K562 (cell line): ENCODE measurements at regions not wholly inside any gene's neighbourhood (a gene's known extent, or its start where the extent isn't known, plus 50 kb on each side); places are given as distances from the start of the nearest gene placed in this dataset.

Experiments
- ATAC-seq: fragments of 200-7000 bp; cut with Tn5 transposase; 3 replicates; pipeline ENCODE4 v1.9.1; 2020; ENCODE audit warnings: moderate library complexity
- BruUV-seq: library from RNA; stranded (reverse); fragments of 400-500 nt; replicated peaks from 2 replicates; lab custom pipeline; 2021; lab: Mats Ljungman, UMichigan
- CTCF ChIA-PET: fragments of 300-600 bp; formaldehyde crosslinking; extraction: SDS; loops from one replicate; lab custom pipeline; 2021; ENCODE audit warnings: low intra/inter-chr PET ratio; lab: Yijun Ruan, JAX
- POLR2A ChIA-PET: fragments of 300-600, 350-650 bp; sonication (Branson Sonifier 250); formaldehyde crosslinking; extraction: SDS; loops from one replicate; lab custom pipeline; 2021; ENCODE audit warnings: antibody characterized with exemption, inconsistent platforms; lab: Yijun Ruan, JAX
- DNase-seq, 4 experiments: peaks; one replicate each; pipeline versions ENCODE4 v3.0.0 to v3.0.0-alpha.2; 2011 to 2018; ENCODE audit warnings: low spot score in 3 of 4, mixed read lengths in 3 of 4; ENCODE audit errors: extremely low read depth in 1 of 4
- FAIRE-seq: peaks from 2 replicates; lab custom pipeline; 2011; peaks lifted over from hg19 to GRCh38; lab: Jason Lieb, UNC
- H2AFZ ChIP-seq: 2 replicates; pipeline ENCODE4 v1.6.0; 2011; ENCODE audit warnings: low read depth, low read length, control low read depth, inconsistent platforms
- H3K27ac ChIP-seq: fragments of 200-600 bp; 3 replicates; pipeline ENCODE4 v1.8.0; 2011; ENCODE audit warnings: low read depth, mild to moderate bottlenecking, control low read depth, inconsistent platforms, low read length, moderate library complexity, mixed read lengths; ENCODE audit errors: extremely low read depth
- H3K27me3 ChIP-seq, 2 experiments: fragments of 300-600 bp in 1 of 2; 2 replicates in 1 of 2; 3 replicates in 1 of 2; pipeline versions ENCODE4 v1.6.0 to v1.8.0; 2011; ENCODE audit warnings: inconsistent platforms in 2 of 2, low read length in 2 of 2, mild to moderate bottlenecking in 1 of 2, mixed read lengths in 1 of 2, moderate library complexity in 1 of 2; ENCODE audit not compliant: control insufficient read depth in 2 of 2, insufficient read depth in 2 of 2
- H3K36me3 ChIP-seq: fragments of 300-600 bp; 3 replicates; pipeline ENCODE4 v1.8.0; 2011; ENCODE audit warnings: mild to moderate bottlenecking, low read length, inconsistent platforms; ENCODE audit not compliant: control insufficient read depth, insufficient read depth
- H3K4me1 ChIP-seq, 2 experiments: fragments of 200-600 bp in 1 of 2; replicated peaks in 1 of 2; 2 replicates in 1 of 2; 3 replicates in 1 of 2; pipeline versions ENCODE4 v1.5.1 to v1.8.0; 2011; ENCODE audit warnings: inconsistent platforms in 2 of 2, low read length in 2 of 2, mild to moderate bottlenecking in 1 of 2, mixed read lengths in 1 of 2, moderate library complexity in 1 of 2; ENCODE audit not compliant: control insufficient read depth in 2 of 2, insufficient read depth in 2 of 2
- H3K4me2 ChIP-seq: 2 replicates; pipeline ENCODE4 v1.6.1; 2011; ENCODE audit warnings: low read length, control low read depth, inconsistent platforms, mixed read lengths; ENCODE audit not compliant: insufficient read depth
- H3K4me3 ChIP-seq: fragments of 200-600 bp; sonication (generic), shearing (Covaris generic); 2 replicates; pipeline ENCODE4 v1.5.1; 2016; ENCODE audit warnings: control low read depth, inconsistent platforms
- H3K79me2 ChIP-seq: fragments of 200-600 bp; 3 replicates; pipeline ENCODE4 v1.8.0; 2011; ENCODE audit warnings: low read length, inconsistent platforms; ENCODE audit not compliant: control insufficient read depth, insufficient read depth
- H3K9ac ChIP-seq, 2 experiments: 2 replicates each; pipeline versions ENCODE4 v1.6.0 to v1.6.1; 2011; ENCODE audit warnings: low read depth in 2 of 2, low read length in 2 of 2, control low read depth in 1 of 2, inconsistent platforms in 1 of 2, mild to moderate bottlenecking in 1 of 2, mixed read lengths in 1 of 2; ENCODE audit not compliant: insufficient read depth in 1 of 2
- H3K9me1 ChIP-seq: one replicate; pipeline ENCODE4 v1.6.0; 2011; ENCODE audit warnings: inconsistent platforms, mild to moderate bottlenecking, low read length, moderate library complexity; ENCODE audit not compliant: control insufficient read depth, insufficient read depth
- H3K9me3 ChIP-seq: replicated peaks from 2 replicates; pipeline ENCODE4 v1.5.1; 2011; ENCODE audit warnings: low read depth, low read length, inconsistent platforms; ENCODE audit not compliant: control insufficient read depth, insufficient read depth
- H4K20me1 ChIP-seq: replicated peaks from 2 replicates; pipeline ENCODE4 v1.6.1; 2011; ENCODE audit warnings: low read length, inconsistent platforms, mixed read lengths; ENCODE audit not compliant: control insufficient read depth, insufficient read depth
- GABPA ChIP-seq: fragments of 200-800 bp; sonication (Bioruptor generic); conservative IDR thresholded peaks from 2 replicates; pipeline ENCODE4 v1.6.1; 2016; ENCODE audit warnings: low read depth, missing genetic modification characterization, missing compliant biosample characterization
- NFYB ChIP-seq: IDR thresholded peaks from 2 replicates; pipeline ENCODE4 v1.6.1; 2011; ENCODE audit warnings: mild to moderate bottlenecking, moderate library complexity; ENCODE audit not compliant: insufficient read length; ENCODE audit errors: extremely low read depth
- SIX5 ChIP-seq, 2 experiments: IDR thresholded peaks; 2 replicates each; pipeline ENCODE4 v1.6.1; 2011; ENCODE audit warnings: low read length in 2 of 2, borderline replicate concordance in 1 of 2, low read depth in 1 of 2, mild to moderate bottlenecking in 1 of 2, moderate library complexity in 1 of 2; ENCODE audit not compliant: insufficient read depth in 1 of 2
- SOX6 ChIP-seq: fragments of 450-650 bp; IDR thresholded peaks from 2 replicates; pipeline ENCODE4 v1.6.1; 2014; ENCODE audit warnings: mild to moderate bottlenecking
- ZNF644 ChIP-seq: fragments of 200-800 bp; sonication (Bioruptor generic); IDR thresholded peaks from 2 replicates; pipeline ENCODE4 v1.6.1; 2016; ENCODE audit warnings: low read depth, missing genetic modification characterization, missing compliant biosample characterization
- WGBS: fragments of 100-300 bp; shearing (Covaris generic); methylation state at CpG from one replicate; pipeline ENCODE4 v1.1.6; 2016; ENCODE audit warnings: low coverage, mixed read lengths; ENCODE audit not compliant: insufficient coverage; ENCODE audit errors: missing lambda C conversion rate; 5-methylcytosine and 5-hydroxymethylcytosine counted together
- in situ Hi-C: fragments of 300-500 bp; cut with MboI; formaldehyde crosslinking; loops from 4 replicates; pipeline ENCODE4 v1.15.0; 2018; ENCODE audit warnings: inconsistent platforms, mixed read lengths
- intact Hi-C: fragments of 100-400 bp; cut with micrococcal nuclease; formaldehyde crosslinking; loops from 2 replicates; pipeline ENCODE4 v1.14.2; 2022
- TF ChIP-seq, protein P1 (sequence below): fragments of 450-650 bp; IDR thresholded peaks from 2 replicates; pipeline ENCODE4 v1.6.1; 2016
- TF ChIP-seq, protein P2 (sequence below): sonication (generic); formaldehyde crosslinking; IDR thresholded peaks from 2 replicates; pipeline ENCODE4 v1.4.0; 2020; ENCODE audit warnings: mild to moderate bottlenecking, missing genetic modification reagents

DNA sequence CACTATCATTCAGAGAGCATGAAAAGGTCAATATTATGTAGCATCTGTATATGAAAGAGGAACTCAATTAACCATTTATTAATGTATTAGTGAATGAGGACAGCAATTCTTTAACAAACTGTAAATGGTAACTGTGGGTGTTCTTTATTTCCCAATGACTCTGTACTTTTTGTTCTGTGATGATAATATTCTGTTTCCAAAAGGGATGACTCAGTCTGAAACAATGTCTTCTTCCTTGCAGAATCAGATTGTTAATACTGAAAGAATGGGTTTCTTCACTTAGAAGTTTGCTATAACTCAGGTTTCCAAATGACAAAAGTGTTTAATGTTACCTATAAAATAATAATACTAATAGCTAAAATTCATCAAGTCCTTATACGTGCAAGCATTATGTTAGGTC lies 1518.7 kb upstream of the WWC1 start:
- ChIA-PET POLR2A (no interaction called here), CTCF (no interaction called here)
- Histone ChIP-seq H3K9me1 (no peaks in the 10 kb centered on the region), H3K27me3 (no peaks in the 10 kb centered on the region), H3K4me2 (no peak overlapping the region), H2AFZ (no peak overlapping the region), H3K79me2 (no peaks in the 10 kb centered on the region), H3K4me3 (no peak overlapping the region), H3K9ac (no peak overlapping the region), H3K9me3 (no peaks in the 10 kb centered on the region), H3K36me3 (no peaks in the 10 kb centered on the region), H3K4me1 (no peaks in the 10 kb centered on the region), H4K20me1 (no peaks in the 10 kb centered on the region), H3K27ac (no peak overlapping the region)
- DNase-seq: no peak
- ATAC-seq: no peak
- in situ Hi-C loops: no loop called here
- BruUV-seq: no TSS peak
- intact Hi-C loops: no loop called here
- no peak for FAIRE-seq
- WGBS: 0% methylated on average over 1 of the region's 1 CpG
- TF ChIP-seq, protein P1, sequence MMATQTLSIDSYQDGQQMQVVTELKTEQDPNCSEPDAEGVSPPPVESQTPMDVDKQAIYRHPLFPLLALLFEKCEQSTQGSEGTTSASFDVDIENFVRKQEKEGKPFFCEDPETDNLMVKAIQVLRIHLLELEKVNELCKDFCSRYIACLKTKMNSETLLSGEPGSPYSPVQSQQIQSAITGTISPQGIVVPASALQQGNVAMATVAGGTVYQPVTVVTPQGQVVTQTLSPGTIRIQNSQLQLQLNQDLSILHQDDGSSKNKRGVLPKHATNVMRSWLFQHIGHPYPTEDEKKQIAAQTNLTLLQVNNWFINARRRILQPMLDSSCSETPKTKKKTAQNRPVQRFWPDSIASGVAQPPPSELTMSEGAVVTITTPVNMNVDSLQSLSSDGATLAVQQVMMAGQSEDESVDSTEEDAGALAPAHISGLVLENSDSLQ: no peak
- TF ChIP-seq SOX6: no peak
- TF ChIP-seq GABPA: no peak
- TF ChIP-seq NFYB: no peak
- TF ChIP-seq ZNF644 (tag): no peak
- TF ChIP-seq, protein P2, sequence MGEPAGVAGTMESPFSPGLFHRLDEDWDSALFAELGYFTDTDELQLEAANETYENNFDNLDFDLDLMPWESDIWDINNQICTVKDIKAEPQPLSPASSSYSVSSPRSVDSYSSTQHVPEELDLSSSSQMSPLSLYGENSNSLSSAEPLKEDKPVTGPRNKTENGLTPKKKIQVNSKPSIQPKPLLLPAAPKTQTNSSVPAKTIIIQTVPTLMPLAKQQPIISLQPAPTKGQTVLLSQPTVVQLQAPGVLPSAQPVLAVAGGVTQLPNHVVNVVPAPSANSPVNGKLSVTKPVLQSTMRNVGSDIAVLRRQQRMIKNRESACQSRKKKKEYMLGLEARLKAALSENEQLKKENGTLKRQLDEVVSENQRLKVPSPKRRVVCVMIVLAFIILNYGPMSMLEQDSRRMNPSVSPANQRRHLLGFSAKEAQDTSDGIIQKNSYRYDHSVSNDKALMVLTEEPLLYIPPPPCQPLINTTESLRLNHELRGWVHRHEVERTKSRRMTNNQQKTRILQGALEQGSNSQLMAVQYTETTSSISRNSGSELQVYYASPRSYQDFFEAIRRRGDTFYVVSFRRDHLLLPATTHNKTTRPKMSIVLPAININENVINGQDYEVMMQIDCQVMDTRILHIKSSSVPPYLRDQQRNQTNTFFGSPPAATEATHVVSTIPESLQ: no peak
- TF ChIP-seq SIX5 (IDR thresholded peaks at IDR 0.05; ENCODE audit: borderline replicate concordance in 1 of 2, insufficient read depth in 1 of 2, low read depth in 1 of 2, low read length in 2 of 2): no peak
